NCI-H2171 treated with DMSO at 0.1 percent for 48 hours (cell line): ENCODE measurements at regions not wholly inside any gene's neighbourhood (a gene's known extent, or its start where the extent isn't known, plus 50 kb on each side); places are given as distances from the start of the nearest gene placed in this dataset.

Source experiments
- DNase-seq: peaks from one replicate; lab custom pipeline; 2025; lab: John Stamatoyannopoulos, UW

GRCh38 chr9:115169003-115169402 lies 51.0 kb upstream of the TNC start:
- DNase-seq, result no peak

GRCh38 chr9:115170358-115171073 lies 52.6 kb upstream of the TNC start:
- DNase-seq, result no peak

GRCh38 chr9:115171921-115172388 lies 54.0 kb upstream of the TNC start:
- DNase-seq, result no peak

GRCh38 chr9:115182264-115182663 lies 64.3 kb upstream of the TNC start:
- DNase-seq, result no peak

GRCh38 chr9:115183436-115183835 lies 65.5 kb upstream of the TNC start:
- no peak for DNase-seq

- peak; percentile 57 for DNase-seq
Measured at GRCh38 chr9:115189686-115190085, 71.7 kb upstream of the TNC start.

- no peak for DNase-seq
Measured at GRCh38 chr9:115191667-115192066, 73.7 kb upstream of the TNC start.

GRCh38 chr9:115192280-115192679 lies 74.3 kb upstream of the TNC start:
- DNase-seq, result no peak

- no peak for DNase-seq
Measured at GRCh38 chr9:115192835-115193525, 75.0 kb upstream of the TNC start.

- DNase-seq, result no peak
Measured at GRCh38 chr9:115193777-115194176, 75.8 kb upstream of the TNC start.

- no peak for DNase-seq
Measured at GRCh38 chr9:115194216-115194615, 76.3 kb upstream of the TNC start.

- no peak for DNase-seq
Measured at GRCh38 chr9:115195912-115196311, 78.0 kb upstream of the TNC start.

GRCh38 chr9:115196919-115197318 lies 79.0 kb upstream of the TNC start:
- no peak for DNase-seq

- peak; percentile 59 for DNase-seq
Measured at GRCh38 chr9:115198001-115198400, 80.0 kb upstream of the TNC start.

- no peak for DNase-seq
Measured at GRCh38 chr9:115200711-115201505, 83.0 kb upstream of the TNC start.

GRCh38 chr9:115202181-115202580 lies 84.2 kb upstream of the TNC start:
- no peak for DNase-seq

- DNase-seq, result no peak
Measured at GRCh38 chr9:115202960-115203751, 85.2 kb upstream of the TNC start.

- no peak for DNase-seq
Measured at GRCh38 chr9:115204904-115205453, 87.0 kb upstream of the TNC start.

- no peak for DNase-seq
Measured at GRCh38 chr9:115207003-115207836, 89.3 kb upstream of the TNC start.

GRCh38 chr9:115208501-115208900 lies 90.5 kb upstream of the TNC start:
- DNase-seq, result no peak
